NB4 (cell line): ENCODE measurements at regions not wholly inside any gene's neighbourhood (a gene's known extent, or its start where the extent isn't known, plus 50 kb on each side); places are given as distances from the start of the nearest gene placed in this dataset.

Experiments used
- CTCF ChIP-seq: IDR thresholded peaks from one replicate; pipeline ENCODE4 v1.5.1; 2012; ENCODE audit warnings: low read depth, low read length
- MAX ChIP-seq: IDR thresholded peaks from 2 replicates; pipeline ENCODE4 v1.6.1; 2011; ENCODE audit warnings: low read depth, low read length
- POLR2A ChIP-seq: IDR thresholded peaks from 2 replicates; pipeline ENCODE4 v1.6.1; 2011; ENCODE audit warnings: mild to moderate bottlenecking; ENCODE audit not compliant: insufficient read length; ENCODE audit errors: extremely low read depth

- no peak for TF ChIP-seq CTCF
- TF ChIP-seq MAX, result no peak
- no peak for TF ChIP-seq POLR2A
Observed at GRCh38 chr1:164250365-164250764, 308.6 kb upstream of the PBX1 start.
